ENCODE measurements at regions not wholly inside any gene's neighbourhood (a gene's known extent, or its start where the extent isn't known, plus 50 kb on each side); places are given as distances from the start of the nearest gene placed in this dataset.

- no peak for TF ChIP-seq GATA3 (IDR thresholded peaks at IDR 0.05; ENCODE audit: low read depth, low read length)
- no peak for TF ChIP-seq GATA2 (IDR thresholded peaks at IDR 0.05; ENCODE audit: low read depth, low read length)
These were observed 58.5 kb downstream of the IGLL5 start for GRCh38 chr22:22946131-22946530.

- TF ChIP-seq GATA3 (IDR thresholded peaks at IDR 0.05; ENCODE audit: low read depth, low read length) (no peak), GATA2 (IDR thresholded peaks at IDR 0.05; ENCODE audit: low read depth, low read length) (no peak)
These were observed 61.3 kb downstream of the IGLL5 start for GRCh38 chr22:22948651-22949571.

- TF ChIP-seq GATA3 (IDR thresholded peaks at IDR 0.05; ENCODE audit: low read depth, low read length) (no peak), GATA2 (IDR thresholded peaks at IDR 0.05; ENCODE audit: low read depth, low read length) (no peak)
These were observed 62.3 kb downstream of the IGLL5 start for GRCh38 chr22:22949953-22950352.

GRCh38 chr22:22951035-22951434 is 63.4 kb downstream of the IGLL5 start:
- TF ChIP-seq GATA2 (IDR thresholded peaks at IDR 0.05; ENCODE audit: low read depth, low read length) (no peak), GATA3 (IDR thresholded peaks at IDR 0.05; ENCODE audit: low read depth, low read length) (no peak)

GRCh38 chr22:22952531-22953280 is 65.1 kb downstream of the IGLL5 start:
- TF ChIP-seq GATA3 (IDR thresholded peaks at IDR 0.05; ENCODE audit: low read depth, low read length) (no peak), GATA2 (IDR thresholded peaks at IDR 0.05; ENCODE audit: low read depth, low read length) (no peak)

- no peak for TF ChIP-seq GATA3 (IDR thresholded peaks at IDR 0.05; ENCODE audit: low read depth, low read length)
- TF ChIP-seq GATA2 (IDR thresholded peaks at IDR 0.05; ENCODE audit: low read depth, low read length) = no peak
These were observed 66.2 kb downstream of the IGLL5 start for GRCh38 chr22:22953791-22954190.

- no peak for TF ChIP-seq GATA2 (IDR thresholded peaks at IDR 0.05; ENCODE audit: low read depth, low read length)
- no peak for TF ChIP-seq GATA3 (IDR thresholded peaks at IDR 0.05; ENCODE audit: low read depth, low read length)
These were observed 67.0 kb downstream of the IGLL5 start for GRCh38 chr22:22954656-22955055.

- TF ChIP-seq GATA3 (IDR thresholded peaks at IDR 0.05; ENCODE audit: low read depth, low read length) = no peak
- no peak for TF ChIP-seq GATA2 (IDR thresholded peaks at IDR 0.05; ENCODE audit: low read depth, low read length)
These were observed 67.7 kb downstream of the IGLL5 start for GRCh38 chr22:22955276-22955798.

GRCh38 chr22:22955866-22956535 is 68.4 kb downstream of the IGLL5 start:
- TF ChIP-seq GATA2 (IDR thresholded peaks at IDR 0.05; ENCODE audit: low read depth, low read length) (no peak), GATA3 (IDR thresholded peaks at IDR 0.05; ENCODE audit: low read depth, low read length) (no peak)

- TF ChIP-seq GATA3 (IDR thresholded peaks at IDR 0.05; ENCODE audit: low read depth, low read length) = no peak
- TF ChIP-seq GATA2 (IDR thresholded peaks at IDR 0.05; ENCODE audit: low read depth, low read length) = no peak
These were observed 69.5 kb downstream of the IGLL5 start for GRCh38 chr22:22957090-22957489.

GRCh38 chr22:22958621-22959020 is 71.0 kb downstream of the IGLL5 start:
- TF ChIP-seq GATA3 (IDR thresholded peaks at IDR 0.05; ENCODE audit: low read depth, low read length) (no peak), GATA2 (IDR thresholded peaks at IDR 0.05; ENCODE audit: low read depth, low read length) (no peak)

GRCh38 chr22:22959147-22959827 is 71.7 kb downstream of the IGLL5 start:
- peak; percentile 73 for TF ChIP-seq GATA2 (IDR thresholded peaks at IDR 0.05; ENCODE audit: low read depth, low read length)
- TF ChIP-seq GATA3 (IDR thresholded peaks at IDR 0.05; ENCODE audit: low read depth, low read length) = no peak

- TF ChIP-seq GATA2 (IDR thresholded peaks at IDR 0.05; ENCODE audit: low read depth, low read length) = no peak
- TF ChIP-seq GATA3 (IDR thresholded peaks at IDR 0.05; ENCODE audit: low read depth, low read length) = no peak
These were observed 72.7 kb downstream of the IGLL5 start for GRCh38 chr22:22960307-22960706.

All from SH-SY5Y (cell line).